ENCODE measurements at regions not wholly inside any gene's neighbourhood (a gene's known extent, or its start where the extent isn't known, plus 50 kb on each side); places are given as distances from the start of the nearest gene placed in this dataset.

- Mint-ChIP-seq H3K27me3 (ENCODE audit: unreplicated experiment) (no peaks in the 10 kb centered on the region), H3K4me3 (ENCODE audit: low read depth, unreplicated experiment) (no peak overlapping the region), H3K9me3 (ENCODE audit: low read depth, unreplicated experiment) (no peaks in the 10 kb centered on the region), H3K4me1 (ENCODE audit: low read depth, unreplicated experiment) (no peaks in the 10 kb centered on the region), H3K36me3 (ENCODE audit: insufficient read depth, unreplicated experiment) (no peaks in the 10 kb centered on the region), H3K27ac (ENCODE audit: unreplicated experiment) (no peak overlapping the region)
- no TSS peak for BruUV-seq (replicated peaks)
- no peak for TF ChIP-seq CTCF (IDR thresholded peaks at IDR 0.05; ENCODE audit: unreplicated experiment)
- no peak for DNase-seq
- intact Hi-C loops (cut with micrococcal nuclease; ENCODE audit: unreplicated experiment): no loop called here
- CTCF ChIA-PET: interaction anchor here (0.6 kb wide), 1 partner anchor 21 kb away, joined by 5 read pairs; no protein-coding TSS in a partner anchor
Observed at GRCh38 chr6:97459986-97460385, 177.0 kb upstream of the MMS22L start.

- no peaks in the 10 kb centered on the region for H3K27me3 Mint-ChIP-seq (ENCODE audit: unreplicated experiment)
- H3K27ac Mint-ChIP-seq (ENCODE audit: unreplicated experiment): no peak overlapping the region
- H3K4me3 Mint-ChIP-seq (ENCODE audit: low read depth, unreplicated experiment): no peak overlapping the region
- no TSS peak for BruUV-seq (replicated peaks)
- no peaks in the 10 kb centered on the region for H3K4me1 Mint-ChIP-seq (ENCODE audit: low read depth, unreplicated experiment)
- CTCF ChIA-PET: interaction anchor here (0.6 kb wide), 1 partner anchor 21 kb away, joined by 5 read pairs; no protein-coding TSS in a partner anchor
- intact Hi-C loops (cut with micrococcal nuclease; ENCODE audit: unreplicated experiment): no loop called here
- H3K9me3 Mint-ChIP-seq (ENCODE audit: low read depth, unreplicated experiment): no peaks in the 10 kb centered on the region
- no peak for TF ChIP-seq CTCF (IDR thresholded peaks at IDR 0.05; ENCODE audit: unreplicated experiment)
- H3K36me3 Mint-ChIP-seq (ENCODE audit: insufficient read depth, unreplicated experiment): no peaks in the 10 kb centered on the region
- no peak for DNase-seq
Observed at GRCh38 chr6:97460394-97461080, 177.5 kb upstream of the MMS22L start.

- Mint-ChIP-seq H3K36me3 (ENCODE audit: insufficient read depth, unreplicated experiment) (no peaks in the 10 kb centered on the region), H3K9me3 (ENCODE audit: low read depth, unreplicated experiment) (no peaks in the 10 kb centered on the region), H3K4me1 (ENCODE audit: low read depth, unreplicated experiment) (no peaks in the 10 kb centered on the region), H3K27ac (ENCODE audit: unreplicated experiment) (no peak overlapping the region), H3K27me3 (ENCODE audit: unreplicated experiment) (no peaks in the 10 kb centered on the region), H3K4me3 (ENCODE audit: low read depth, unreplicated experiment) (no peak overlapping the region)
- no TSS peak for BruUV-seq (replicated peaks)
- TF ChIP-seq CTCF (IDR thresholded peaks at IDR 0.05; ENCODE audit: unreplicated experiment): no peak
- CTCF ChIA-PET: no interaction called here
- intact Hi-C loops (cut with micrococcal nuclease; ENCODE audit: unreplicated experiment): no loop called here
- no peak for DNase-seq
Observed at GRCh38 chr6:97461218-97461617, 178.2 kb upstream of the MMS22L start.

- BruUV-seq (replicated peaks): no TSS peak
- H3K4me3 Mint-ChIP-seq (ENCODE audit: low read depth, unreplicated experiment): no peak overlapping the region
- H3K36me3 Mint-ChIP-seq (ENCODE audit: insufficient read depth, unreplicated experiment): no peaks in the 10 kb centered on the region
- H3K27me3 Mint-ChIP-seq (ENCODE audit: unreplicated experiment): no peaks in the 10 kb centered on the region
- DNase-seq: no peak
- intact Hi-C loops (cut with micrococcal nuclease; ENCODE audit: unreplicated experiment): no loop called here
- TF ChIP-seq CTCF (IDR thresholded peaks at IDR 0.05; ENCODE audit: unreplicated experiment): no peak
- H3K27ac Mint-ChIP-seq (ENCODE audit: unreplicated experiment): no peak overlapping the region
- H3K4me1 Mint-ChIP-seq (ENCODE audit: low read depth, unreplicated experiment): no peaks in the 10 kb centered on the region
- no peaks in the 10 kb centered on the region for H3K9me3 Mint-ChIP-seq (ENCODE audit: low read depth, unreplicated experiment)
- CTCF ChIA-PET: no interaction called here
Observed at GRCh38 chr6:97462031-97462430, 179.0 kb upstream of the MMS22L start.

Measured in Calu3 (cell line).